ENCODE measurements at regions not wholly inside any gene's neighbourhood (a gene's known extent, or its start where the extent isn't known, plus 50 kb on each side); places are given as distances from the start of the nearest gene placed in this dataset.

DNA sequence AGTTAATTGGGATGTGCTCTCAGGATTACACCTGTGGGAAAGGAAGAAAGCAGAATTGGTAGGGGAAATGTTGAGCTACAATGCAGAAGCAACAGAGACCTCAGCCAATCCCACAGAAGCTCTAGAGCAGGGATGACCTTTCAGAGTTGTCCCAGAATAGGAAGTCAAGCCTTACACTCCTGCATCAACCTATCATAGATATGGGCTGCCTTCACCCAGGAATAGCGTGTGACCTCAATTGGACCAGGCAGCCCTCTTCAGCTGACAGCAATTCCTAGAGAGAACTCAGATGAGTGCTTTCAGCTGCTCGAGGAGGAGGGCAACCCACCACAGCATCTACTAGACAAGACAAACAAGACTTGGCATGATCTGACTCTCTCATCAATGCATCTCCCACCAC is 189.7 kb downstream of the TMEM132E start:
- no peaks in the 10 kb centered on the region for H3K9me3 ChIP-seq (ENCODE audit: control insufficient read depth, low read length)
- no peaks in the 10 kb centered on the region for H3K36me3 ChIP-seq (ENCODE audit: control insufficient read depth, insufficient read depth, low read length)
- H3K4me1 ChIP-seq (ENCODE audit: control insufficient read depth, insufficient read depth, low read length), result no peaks in the 10 kb centered on the region
- H3K4me3 ChIP-seq (ENCODE audit: low read length), result no peak overlapping the region
- H3K9ac ChIP-seq (ENCODE audit: low read length), result no peak overlapping the region
- peaks cover 4% of the 10 kb centered on the region for H3K27me3 ChIP-seq (ENCODE audit: control insufficient read depth, insufficient read depth, low read length)

DNA sequence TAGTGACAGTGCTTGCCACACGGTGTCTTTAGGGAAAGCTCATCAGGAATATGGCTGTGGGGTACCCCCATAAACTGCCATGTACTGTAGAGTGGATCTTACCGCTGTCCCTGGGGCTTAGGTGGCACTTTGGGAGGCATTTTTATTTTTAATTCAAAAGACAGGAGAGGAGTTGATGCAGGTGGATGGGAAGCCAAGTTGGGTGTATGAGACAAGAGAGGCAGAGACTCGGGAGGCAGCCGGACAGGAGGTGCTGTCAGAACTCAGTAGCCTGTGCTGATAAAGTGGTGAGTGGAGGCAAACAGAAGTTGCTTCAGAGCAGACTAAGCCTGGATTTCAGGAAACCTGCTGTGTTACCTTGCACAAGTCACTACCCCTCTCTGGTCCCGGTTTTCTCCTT is 185.9 kb downstream of the TMEM132E start:
- no peak overlapping the region for H3K9ac ChIP-seq (ENCODE audit: low read length)
- H3K4me1 ChIP-seq (ENCODE audit: control insufficient read depth, insufficient read depth, low read length), result no peaks in the 10 kb centered on the region
- no peak overlapping the region for H3K4me3 ChIP-seq (ENCODE audit: low read length)
- no peaks in the 10 kb centered on the region for H3K36me3 ChIP-seq (ENCODE audit: control insufficient read depth, insufficient read depth, low read length)
- H3K27me3 ChIP-seq (ENCODE audit: control insufficient read depth, insufficient read depth, low read length), result no peaks in the 10 kb centered on the region
- no peaks in the 10 kb centered on the region for H3K9me3 ChIP-seq (ENCODE audit: control insufficient read depth, low read length)

DNA sequence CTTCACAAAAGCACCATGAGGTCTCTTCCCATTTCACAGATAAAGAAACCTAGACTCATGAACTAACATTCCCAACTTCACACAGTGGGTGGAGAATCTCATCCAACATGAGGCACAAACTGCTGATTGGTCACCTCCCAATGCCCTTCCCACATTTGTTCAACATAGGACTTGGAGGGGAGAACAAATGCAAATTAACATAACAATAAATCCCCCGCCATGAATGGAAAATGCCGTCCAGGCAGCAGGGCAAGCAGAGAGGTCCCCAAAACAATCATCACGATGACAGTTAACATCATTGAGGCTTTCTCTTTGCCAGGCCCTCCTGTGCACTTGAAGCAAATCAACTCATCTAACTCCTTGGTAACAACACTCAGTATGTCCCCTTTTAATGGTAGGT is 185.3 kb downstream of the TMEM132E start:
- Histone ChIP-seq H3K27me3 (ENCODE audit: control insufficient read depth, insufficient read depth, low read length) (no peaks in the 10 kb centered on the region), H3K4me3 (ENCODE audit: low read length) (no peak overlapping the region), H3K36me3 (ENCODE audit: control insufficient read depth, insufficient read depth, low read length) (no peaks in the 10 kb centered on the region), H3K9me3 (ENCODE audit: control insufficient read depth, low read length) (no peaks in the 10 kb centered on the region), H3K4me1 (ENCODE audit: control insufficient read depth, insufficient read depth, low read length) (no peaks in the 10 kb centered on the region), H3K9ac (ENCODE audit: low read length) (no peak overlapping the region)

DNA sequence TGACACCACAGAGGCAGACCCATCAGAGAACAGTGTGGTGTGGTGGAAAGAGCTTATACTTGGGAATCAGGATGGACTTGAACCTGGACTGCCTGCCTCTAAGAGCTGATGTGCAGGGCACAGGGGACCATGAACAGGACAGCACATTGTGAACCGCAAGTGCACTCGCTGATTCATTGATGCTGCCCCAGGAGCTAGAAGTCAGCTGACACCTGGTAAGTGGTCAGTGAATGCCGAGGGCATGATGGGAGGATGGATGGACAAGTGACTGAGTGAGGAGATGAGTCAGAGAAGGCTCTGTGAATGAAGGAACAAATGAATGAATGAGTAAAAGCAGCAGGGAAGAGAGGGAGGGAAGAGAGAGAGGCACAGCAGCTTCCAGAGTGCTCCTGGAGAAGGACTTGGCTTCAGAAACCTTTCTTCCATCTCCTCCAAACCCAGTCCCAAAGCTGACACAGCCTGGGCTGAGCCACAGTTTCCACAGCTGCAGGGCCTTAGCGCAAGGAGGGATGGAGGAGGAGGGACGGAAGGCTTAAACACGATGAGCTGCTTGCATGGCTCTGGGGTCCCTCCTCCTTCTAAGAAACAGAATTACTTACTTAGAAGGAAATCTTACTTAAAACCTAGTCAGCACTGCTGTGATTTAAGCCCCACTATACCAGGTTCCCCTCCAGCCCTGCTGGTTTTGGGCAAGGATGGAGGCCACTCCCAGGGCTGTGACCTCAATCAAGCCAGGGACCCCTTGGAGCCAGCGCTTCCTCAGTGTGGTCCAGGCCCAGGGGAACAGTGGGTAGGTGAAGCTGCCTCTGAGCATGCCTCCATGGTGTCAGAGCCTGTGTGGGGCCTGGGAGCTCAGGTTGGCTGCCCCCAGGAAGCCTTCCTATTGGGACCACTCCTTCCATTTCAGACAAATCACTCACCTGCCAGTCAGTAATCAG is 184.6 kb downstream of the TMEM132E start:
- H3K9me3 ChIP-seq (ENCODE audit: control insufficient read depth, low read length), result no peaks in the 10 kb centered on the region
- H3K27me3 ChIP-seq (ENCODE audit: control insufficient read depth, insufficient read depth, low read length), result no peaks in the 10 kb centered on the region
- no peaks in the 10 kb centered on the region for H3K36me3 ChIP-seq (ENCODE audit: control insufficient read depth, insufficient read depth, low read length)
- no peaks in the 10 kb centered on the region for H3K4me1 ChIP-seq (ENCODE audit: control insufficient read depth, insufficient read depth, low read length)
- H3K9ac ChIP-seq (ENCODE audit: low read length), result no peak overlapping the region
- H3K4me3 ChIP-seq (ENCODE audit: low read length), result no peak overlapping the region

DNA sequence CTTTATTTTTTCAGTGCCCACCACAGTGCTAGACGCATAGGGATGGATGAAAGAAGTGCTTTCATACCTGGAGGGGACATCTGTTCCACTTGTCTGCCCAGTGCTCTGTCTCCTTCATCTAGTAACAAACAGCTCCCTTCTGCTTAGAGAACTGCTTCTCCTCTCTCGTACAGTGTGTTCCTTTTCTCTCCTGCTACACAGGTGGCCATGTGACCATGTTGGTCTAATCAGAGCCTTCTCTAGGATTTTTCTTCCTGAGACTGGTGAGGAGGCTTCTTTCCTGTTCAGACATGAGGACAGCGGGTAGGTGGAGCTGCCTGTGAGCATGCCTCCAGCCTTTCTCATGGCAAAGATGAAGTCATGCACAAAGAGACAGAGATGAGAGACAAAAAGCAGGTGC is 182.7 kb downstream of the TMEM132E start:
- Histone ChIP-seq H3K9ac (ENCODE audit: low read length) (no peak overlapping the region), H3K27me3 (ENCODE audit: control insufficient read depth, insufficient read depth, low read length) (no peaks in the 10 kb centered on the region), H3K36me3 (ENCODE audit: control insufficient read depth, insufficient read depth, low read length) (no peaks in the 10 kb centered on the region)

DNA sequence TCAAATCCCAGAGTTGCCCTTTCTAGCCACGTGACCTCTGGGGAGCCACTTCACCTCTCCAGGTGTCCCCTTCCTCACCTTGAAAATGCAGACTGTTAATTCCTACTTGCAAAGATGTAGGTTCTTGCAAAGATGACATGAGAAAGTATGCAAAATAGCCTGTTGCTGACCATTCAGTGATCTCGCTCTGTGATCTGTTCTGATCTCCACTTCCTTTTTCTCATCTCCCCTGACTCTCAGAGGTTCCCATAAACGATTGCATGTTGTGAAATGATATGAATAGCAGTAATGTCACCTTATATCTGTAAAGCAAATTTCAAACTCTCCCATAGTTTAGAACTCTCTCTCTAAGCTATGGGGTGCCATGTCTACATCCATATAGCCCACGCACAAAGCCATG is 182.3 kb downstream of the TMEM132E start:
- H3K9ac ChIP-seq (ENCODE audit: low read length), result no peak overlapping the region
- no peaks in the 10 kb centered on the region for H3K36me3 ChIP-seq (ENCODE audit: control insufficient read depth, insufficient read depth, low read length)
- no peak overlapping the region for H3K4me3 ChIP-seq (ENCODE audit: low read length)
- H3K4me1 ChIP-seq (ENCODE audit: control insufficient read depth, insufficient read depth, low read length), result no peaks in the 10 kb centered on the region
- no peaks in the 10 kb centered on the region for H3K9me3 ChIP-seq (ENCODE audit: control insufficient read depth, low read length)
- no peaks in the 10 kb centered on the region for H3K27me3 ChIP-seq (ENCODE audit: control insufficient read depth, insufficient read depth, low read length)

More for the DNA sequence above, 182.7 kb downstream of the TMEM132E start:
- H3K9me3 ChIP-seq (ENCODE audit: control insufficient read depth, low read length), result no peaks in the 10 kb centered on the region
- no peak overlapping the region for H3K4me3 ChIP-seq (ENCODE audit: low read length)
- no peaks in the 10 kb centered on the region for H3K4me1 ChIP-seq (ENCODE audit: control insufficient read depth, insufficient read depth, low read length)

DNA sequence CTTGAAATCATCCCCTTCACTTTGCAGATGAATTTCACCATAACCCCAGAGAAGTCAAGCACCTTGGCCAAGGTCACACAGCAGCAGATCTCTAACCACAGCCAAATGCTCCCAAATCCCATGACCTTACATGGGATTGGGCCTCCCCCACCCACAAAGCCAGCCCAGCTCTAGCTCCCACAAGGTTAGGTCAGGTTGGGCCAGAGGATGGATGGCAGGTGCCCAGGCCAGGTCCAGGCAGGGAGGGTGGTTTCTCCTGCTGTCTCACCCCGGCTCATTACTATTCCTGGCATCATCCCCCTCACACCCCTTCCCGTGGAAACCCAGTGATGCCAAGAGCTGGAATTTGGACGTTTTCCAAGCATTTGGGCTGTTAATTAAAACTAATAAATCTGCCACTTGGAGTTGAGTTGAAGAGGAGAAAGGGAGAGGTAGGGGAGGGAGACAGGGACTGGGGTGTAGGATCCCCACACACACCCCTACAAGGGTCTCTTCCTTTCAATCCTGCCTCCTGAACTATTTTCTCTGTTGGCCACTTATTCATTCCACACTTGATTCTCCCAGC is 181.6 kb downstream of the TMEM132E start:
- H3K4me1 ChIP-seq (ENCODE audit: control insufficient read depth, insufficient read depth, low read length), result no peaks in the 10 kb centered on the region
- H3K27me3 ChIP-seq (ENCODE audit: control insufficient read depth, insufficient read depth, low read length), result no peaks in the 10 kb centered on the region
- no peak overlapping the region for H3K9ac ChIP-seq (ENCODE audit: low read length)
- H3K9me3 ChIP-seq (ENCODE audit: control insufficient read depth, low read length), result no peaks in the 10 kb centered on the region
- H3K4me3 ChIP-seq (ENCODE audit: low read length), result no peak overlapping the region
- H3K36me3 ChIP-seq (ENCODE audit: control insufficient read depth, insufficient read depth, low read length), result no peaks in the 10 kb centered on the region

DNA sequence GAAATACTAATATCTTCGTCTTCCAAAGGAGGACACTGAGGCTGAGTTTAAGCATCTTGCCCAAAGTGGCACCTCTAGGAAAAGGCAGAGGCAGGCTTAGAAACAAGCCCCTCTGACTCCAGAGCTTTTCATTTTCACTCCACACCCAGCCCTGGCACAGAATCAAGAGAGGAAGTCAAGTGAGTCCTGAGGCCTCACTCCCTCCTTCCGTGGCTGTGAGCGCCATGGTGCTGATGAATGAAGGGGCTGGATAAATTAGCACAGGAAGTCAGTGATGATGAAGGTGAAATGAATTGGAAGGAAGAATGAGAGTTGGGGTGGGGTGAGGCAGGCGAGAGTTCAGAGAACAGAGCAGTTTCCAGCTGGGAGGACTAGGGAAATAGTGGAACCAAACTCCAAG is 179.3 kb downstream of the TMEM132E start:
- Histone ChIP-seq H3K4me1 (ENCODE audit: control insufficient read depth, insufficient read depth, low read length) (no peaks in the 10 kb centered on the region), H3K9ac (ENCODE audit: low read length) (no peak overlapping the region), H3K27me3 (ENCODE audit: control insufficient read depth, insufficient read depth, low read length) (no peaks in the 10 kb centered on the region), H3K9me3 (ENCODE audit: control insufficient read depth, low read length) (no peaks in the 10 kb centered on the region), H3K36me3 (ENCODE audit: control insufficient read depth, insufficient read depth, low read length) (no peaks in the 10 kb centered on the region), H3K4me3 (ENCODE audit: low read length) (no peak overlapping the region)

DNA sequence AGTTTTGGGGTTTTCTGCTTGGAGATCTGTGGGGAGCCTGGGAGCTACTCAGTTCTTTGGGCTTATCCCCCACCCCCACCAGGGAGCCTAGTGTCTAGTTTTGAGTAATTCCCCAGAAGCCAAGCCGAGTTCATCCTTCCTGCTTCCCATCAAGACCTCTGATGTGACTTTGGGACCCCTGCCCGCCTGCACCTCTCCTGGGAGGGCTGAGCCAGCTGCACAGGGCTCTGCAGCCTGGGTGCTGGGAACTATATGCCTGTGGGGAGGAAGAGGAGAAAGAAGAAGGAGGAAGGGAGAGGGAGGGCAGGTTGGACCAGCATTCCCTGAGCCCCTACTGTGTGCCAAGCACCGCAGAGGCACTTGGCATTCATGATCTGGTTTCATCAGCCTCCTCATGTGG is 178.9 kb downstream of the TMEM132E start:
- H3K9me3 ChIP-seq (ENCODE audit: control insufficient read depth, low read length), result no peaks in the 10 kb centered on the region

DNA sequence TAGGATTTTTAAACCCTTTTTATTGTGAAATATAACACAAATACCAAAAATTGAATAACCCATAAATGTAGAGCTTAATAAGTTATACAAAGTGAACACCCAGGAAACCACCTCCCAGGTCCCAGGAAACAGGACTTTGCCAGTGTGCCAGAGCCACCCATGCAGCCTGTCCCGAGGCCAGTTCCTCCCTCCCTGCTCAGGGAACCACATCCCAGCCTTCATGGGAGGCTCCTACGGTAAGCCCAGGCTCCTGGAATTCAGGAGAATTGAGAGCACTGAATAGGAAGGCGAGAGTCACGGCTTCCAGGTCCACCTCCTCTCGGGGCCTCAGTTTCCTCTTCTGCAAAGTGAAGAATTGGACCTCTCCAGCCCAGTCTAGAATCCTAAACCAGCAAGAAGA is 178.2 kb downstream of the TMEM132E start:
- H3K36me3 ChIP-seq (ENCODE audit: control insufficient read depth, insufficient read depth, low read length), result no peaks in the 10 kb centered on the region
- H3K4me3 ChIP-seq (ENCODE audit: low read length), result no peak overlapping the region
- H3K4me1 ChIP-seq (ENCODE audit: control insufficient read depth, insufficient read depth, low read length), result no peaks in the 10 kb centered on the region
- no peaks in the 10 kb centered on the region for H3K9me3 ChIP-seq (ENCODE audit: control insufficient read depth, low read length)
- H3K27me3 ChIP-seq (ENCODE audit: control insufficient read depth, insufficient read depth, low read length), result no peaks in the 10 kb centered on the region
- H3K9ac ChIP-seq (ENCODE audit: low read length), result no peak overlapping the region

More for the DNA sequence above, 178.9 kb downstream of the TMEM132E start:
- Histone ChIP-seq H3K36me3 (ENCODE audit: control insufficient read depth, insufficient read depth, low read length) (no peaks in the 10 kb centered on the region), H3K4me1 (ENCODE audit: control insufficient read depth, insufficient read depth, low read length) (no peaks in the 10 kb centered on the region), H3K27me3 (ENCODE audit: control insufficient read depth, insufficient read depth, low read length) (no peaks in the 10 kb centered on the region), H3K9ac (ENCODE audit: low read length) (no peak overlapping the region), H3K4me3 (ENCODE audit: low read length) (no peak overlapping the region)

DNA sequence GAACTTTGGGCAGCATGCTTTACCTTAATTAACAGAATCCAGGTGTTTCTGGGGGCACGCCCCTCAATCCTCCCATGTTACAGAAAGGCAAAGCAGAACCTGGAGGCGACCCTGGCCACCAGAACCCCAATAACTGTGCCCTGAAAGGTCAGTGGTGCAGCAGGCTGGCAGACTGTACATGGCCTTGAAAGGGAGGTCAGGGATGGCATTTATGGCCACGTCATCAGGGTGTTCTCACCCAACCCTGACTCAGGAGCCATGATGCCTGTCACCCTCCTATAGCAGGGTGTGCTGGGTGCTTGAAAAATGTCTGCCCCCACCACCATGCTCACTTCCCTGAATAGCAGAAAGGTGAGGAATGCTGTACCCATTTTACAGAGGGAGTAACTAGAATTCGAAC is 177.7 kb downstream of the TMEM132E start:
- no peaks in the 10 kb centered on the region for H3K36me3 ChIP-seq (ENCODE audit: control insufficient read depth, insufficient read depth, low read length)
- H3K27me3 ChIP-seq (ENCODE audit: control insufficient read depth, insufficient read depth, low read length), result no peaks in the 10 kb centered on the region
- no peak overlapping the region for H3K9ac ChIP-seq (ENCODE audit: low read length)
- no peaks in the 10 kb centered on the region for H3K9me3 ChIP-seq (ENCODE audit: control insufficient read depth, low read length)
- no peak overlapping the region for H3K4me3 ChIP-seq (ENCODE audit: low read length)
- H3K4me1 ChIP-seq (ENCODE audit: control insufficient read depth, insufficient read depth, low read length), result no peaks in the 10 kb centered on the region

DNA sequence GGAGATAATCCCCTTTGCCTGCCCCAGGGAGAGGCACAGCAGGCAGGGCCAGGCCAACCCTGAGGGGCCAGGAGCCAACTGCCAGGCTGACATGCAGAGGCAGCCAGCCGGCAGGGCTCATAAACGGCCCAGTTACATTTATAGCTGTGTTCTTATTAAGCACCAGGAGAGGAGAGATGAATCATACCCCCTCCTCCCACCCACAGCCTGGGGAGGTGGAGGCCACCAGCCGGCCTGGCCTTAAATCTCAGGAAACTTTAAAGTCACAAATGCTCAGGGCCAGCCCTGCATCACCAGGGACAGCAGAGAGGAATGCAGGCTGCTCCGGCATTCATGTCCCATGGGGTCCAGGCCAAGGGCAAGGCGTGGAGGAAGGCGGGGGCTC is 177.2 kb downstream of the TMEM132E start:
- H3K9me3 ChIP-seq (ENCODE audit: control insufficient read depth, low read length), result no peaks in the 10 kb centered on the region
- H3K9ac ChIP-seq (ENCODE audit: low read length), result no peak overlapping the region
- no peaks in the 10 kb centered on the region for H3K4me1 ChIP-seq (ENCODE audit: control insufficient read depth, insufficient read depth, low read length)
- H3K36me3 ChIP-seq (ENCODE audit: control insufficient read depth, insufficient read depth, low read length), result no peaks in the 10 kb centered on the region
- no peaks in the 10 kb centered on the region for H3K27me3 ChIP-seq (ENCODE audit: control insufficient read depth, insufficient read depth, low read length)
- H3K4me3 ChIP-seq (ENCODE audit: low read length), result no peak overlapping the region

Data from mucosa of stomach (tissue), 1 donor.